ENCODE measurements at regions not wholly inside any gene's neighbourhood (a gene's known extent, or its start where the extent isn't known, plus 50 kb on each side); places are given as distances from the start of the nearest gene placed in this dataset.

DNA sequence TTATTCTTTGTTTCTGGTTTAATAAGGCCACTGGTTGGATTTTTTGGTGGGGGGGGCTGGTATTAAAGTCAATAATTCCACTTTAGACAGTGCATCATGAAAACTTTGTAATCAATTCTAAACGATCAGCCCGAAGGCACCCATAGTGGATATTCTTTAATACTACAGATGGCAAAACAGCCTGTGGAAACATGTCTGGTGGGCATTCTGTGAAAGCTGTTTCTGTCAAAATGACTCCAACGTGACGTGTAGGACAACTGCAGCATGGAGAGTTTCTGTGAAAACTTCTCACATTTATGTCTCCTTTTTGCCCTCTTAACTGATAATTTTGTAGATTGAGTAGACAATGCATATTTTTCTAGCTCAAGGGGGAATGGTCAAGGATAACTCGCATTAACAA is 185.8 kb upstream of the FLRT2 start:
- TF ChIP-seq, protein P1, sequence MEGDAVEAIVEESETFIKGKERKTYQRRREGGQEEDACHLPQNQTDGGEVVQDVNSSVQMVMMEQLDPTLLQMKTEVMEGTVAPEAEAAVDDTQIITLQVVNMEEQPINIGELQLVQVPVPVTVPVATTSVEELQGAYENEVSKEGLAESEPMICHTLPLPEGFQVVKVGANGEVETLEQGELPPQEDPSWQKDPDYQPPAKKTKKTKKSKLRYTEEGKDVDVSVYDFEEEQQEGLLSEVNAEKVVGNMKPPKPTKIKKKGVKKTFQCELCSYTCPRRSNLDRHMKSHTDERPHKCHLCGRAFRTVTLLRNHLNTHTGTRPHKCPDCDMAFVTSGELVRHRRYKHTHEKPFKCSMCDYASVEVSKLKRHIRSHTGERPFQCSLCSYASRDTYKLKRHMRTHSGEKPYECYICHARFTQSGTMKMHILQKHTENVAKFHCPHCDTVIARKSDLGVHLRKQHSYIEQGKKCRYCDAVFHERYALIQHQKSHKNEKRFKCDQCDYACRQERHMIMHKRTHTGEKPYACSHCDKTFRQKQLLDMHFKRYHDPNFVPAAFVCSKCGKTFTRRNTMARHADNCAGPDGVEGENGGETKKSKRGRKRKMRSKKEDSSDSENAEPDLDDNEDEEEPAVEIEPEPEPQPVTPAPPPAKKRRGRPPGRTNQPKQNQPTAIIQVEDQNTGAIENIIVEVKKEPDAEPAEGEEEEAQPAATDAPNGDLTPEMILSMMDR (conservative IDR thresholded peaks at IDR 0.05 in 1 of 2, IDR thresholded peaks at IDR 0.05 in 1 of 2; ENCODE audit: extremely low read depth in 1 of 2, insufficient read depth in 1 of 2, low read depth in 1 of 2, low read length in 2 of 2): no peak
- no peak for TF ChIP-seq EZH2 (IDR thresholded peaks at IDR 0.05; ENCODE audit: borderline replicate concordance, low read length)

All from mammary epithelial cell (primary cell).